Endothelial cell of umbilical vein (primary cell): ENCODE measurements at regions not wholly inside any gene's neighbourhood (a gene's known extent, or its start where the extent isn't known, plus 50 kb on each side); places are given as distances from the start of the nearest gene placed in this dataset.

Source experiments
- EZH2 ChIP-seq: IDR thresholded peaks from 2 replicates; pipeline ENCODE4 v1.6.1; 2012; ENCODE audit warnings: borderline replicate concordance, low read depth, mild to moderate bottlenecking, moderate library complexity, low read length, inconsistent platforms; ENCODE audit not compliant: severe bottlenecking
- FOS ChIP-seq: IDR thresholded peaks from 2 replicates; pipeline ENCODE4 v1.6.1; 2011; ENCODE audit warnings: mild to moderate bottlenecking, low read length, moderate library complexity, borderline replicate concordance; ENCODE audit not compliant: insufficient read depth
- GATA2 ChIP-seq: IDR thresholded peaks from 2 replicates; pipeline ENCODE4 v1.7.0; 2011; ENCODE audit warnings: low read depth, mild to moderate bottlenecking, moderate library complexity, mixed read lengths, low read length; ENCODE audit not compliant: insufficient read length, insufficient read depth
- MYC ChIP-seq: IDR thresholded peaks from one replicate; pipeline ENCODE4 v1.6.1; 2011; ENCODE audit warnings: mild to moderate bottlenecking, low read depth, low read length
- POLR2A ChIP-seq: IDR thresholded peaks from 2 replicates; pipeline ENCODE4 v1.6.1; 2012; ENCODE audit warnings: low read depth, mild to moderate bottlenecking, control low read depth, low read length
- POLR2AphosphoS5 ChIP-seq: IDR thresholded peaks from 2 replicates; pipeline ENCODE4 v1.6.1; 2012; ENCODE audit warnings: low read depth, mild to moderate bottlenecking, control low read depth, low read length, moderate library complexity; ENCODE audit not compliant: insufficient read depth
- TF ChIP-seq, protein P1 (sequence below), 2 donors: IDR thresholded peaks; 1 replicate in 1 of 2; 2 replicates in 1 of 2; pipeline ENCODE4 v1.5.1; 2011; ENCODE audit warnings: low read length in 2 of 2, mild to moderate bottlenecking in 2 of 2, moderate library complexity in 2 of 2, control low read depth in 1 of 2, inconsistent platforms in 1 of 2, low read depth in 1 of 2; ENCODE audit not compliant: insufficient read depth in 1 of 2; ENCODE audit errors: extremely low read depth in 1 of 2
- TF ChIP-seq, protein P2 (sequence below): IDR thresholded peaks from 2 replicates; pipeline ENCODE4 v1.6.1; 2011; ENCODE audit not compliant: insufficient read depth, insufficient read length

DNA sequence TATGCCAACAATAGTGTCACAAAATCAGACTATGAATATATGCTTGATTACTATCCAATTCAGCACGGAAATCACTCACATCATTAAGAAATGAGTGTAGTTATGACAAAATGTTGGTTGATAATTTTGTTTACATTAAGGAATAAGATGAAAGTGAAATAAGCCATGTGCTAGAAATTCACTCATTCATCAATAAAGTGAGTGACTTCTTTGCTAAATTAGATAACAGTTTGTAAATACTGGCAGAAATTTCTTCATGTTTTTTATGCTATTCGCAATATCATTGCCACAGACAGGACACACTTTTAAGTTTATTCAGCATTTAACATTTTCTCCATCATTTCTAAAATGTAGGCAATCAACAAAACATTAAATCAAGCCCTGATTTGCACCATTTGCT, 147.5 kb upstream of the FSCB start:
- TF ChIP-seq, protein P1, sequence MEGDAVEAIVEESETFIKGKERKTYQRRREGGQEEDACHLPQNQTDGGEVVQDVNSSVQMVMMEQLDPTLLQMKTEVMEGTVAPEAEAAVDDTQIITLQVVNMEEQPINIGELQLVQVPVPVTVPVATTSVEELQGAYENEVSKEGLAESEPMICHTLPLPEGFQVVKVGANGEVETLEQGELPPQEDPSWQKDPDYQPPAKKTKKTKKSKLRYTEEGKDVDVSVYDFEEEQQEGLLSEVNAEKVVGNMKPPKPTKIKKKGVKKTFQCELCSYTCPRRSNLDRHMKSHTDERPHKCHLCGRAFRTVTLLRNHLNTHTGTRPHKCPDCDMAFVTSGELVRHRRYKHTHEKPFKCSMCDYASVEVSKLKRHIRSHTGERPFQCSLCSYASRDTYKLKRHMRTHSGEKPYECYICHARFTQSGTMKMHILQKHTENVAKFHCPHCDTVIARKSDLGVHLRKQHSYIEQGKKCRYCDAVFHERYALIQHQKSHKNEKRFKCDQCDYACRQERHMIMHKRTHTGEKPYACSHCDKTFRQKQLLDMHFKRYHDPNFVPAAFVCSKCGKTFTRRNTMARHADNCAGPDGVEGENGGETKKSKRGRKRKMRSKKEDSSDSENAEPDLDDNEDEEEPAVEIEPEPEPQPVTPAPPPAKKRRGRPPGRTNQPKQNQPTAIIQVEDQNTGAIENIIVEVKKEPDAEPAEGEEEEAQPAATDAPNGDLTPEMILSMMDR (IDR thresholded peaks at IDR 0.05; ENCODE audit: extremely low read depth in 1 of 2, insufficient read depth in 1 of 2, low read depth in 1 of 2, low read length in 2 of 2): no peak
- no peak for TF ChIP-seq POLR2AphosphoS5
- TF ChIP-seq, protein P2, sequence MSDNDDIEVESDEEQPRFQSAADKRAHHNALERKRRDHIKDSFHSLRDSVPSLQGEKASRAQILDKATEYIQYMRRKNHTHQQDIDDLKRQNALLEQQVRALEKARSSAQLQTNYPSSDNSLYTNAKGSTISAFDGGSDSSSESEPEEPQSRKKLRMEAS: no peak
- no peak for TF ChIP-seq POLR2A
- no peak for TF ChIP-seq FOS
- TF ChIP-seq MYC: no peak
- no peak for TF ChIP-seq EZH2
- TF ChIP-seq GATA2: no peak
